Small intestine (tissue), 7 donors: ENCODE measurements at regions not wholly inside any gene's neighbourhood (a gene's known extent, or its start where the extent isn't known, plus 50 kb on each side); places are given as distances from the start of the nearest gene placed in this dataset.

Experiments used
- DNase-seq, 2 donors: peaks; one replicate each; pipeline versions ENCODE4 v3.0.0 to v3.0.0-alpha.2; 2013
- FAIRE-seq: peaks from 2 replicates; lab custom pipeline; 2012; peaks lifted over from hg19 to GRCh38; lab: Jason Lieb, UNC
- H3K27ac ChIP-seq, 3 donors: one replicate each; pipeline ENCODE4 v1.5.1; 2013; ENCODE audit warnings: low read length in 2 of 3, mild to moderate bottlenecking in 2 of 3, control low read depth in 1 of 3, inconsistent platforms in 1 of 3, low read depth in 1 of 3, moderate library complexity in 1 of 3
- H3K27me3 ChIP-seq, 3 donors: one replicate each; pipeline ENCODE4 v1.6.1; 2013; ENCODE audit warnings: low read length in 3 of 3, inconsistent platforms in 1 of 3; ENCODE audit not compliant: control insufficient read depth in 3 of 3, insufficient read depth in 3 of 3
- H3K36me3 ChIP-seq, 3 donors: one replicate each; pipeline ENCODE4 v1.6.1; 2013; ENCODE audit warnings: low read length in 3 of 3, inconsistent platforms in 1 of 3, low read depth in 1 of 3, mild to moderate bottlenecking in 1 of 3, moderate library complexity in 1 of 3; ENCODE audit not compliant: control insufficient read depth in 3 of 3, insufficient read depth in 2 of 3
- H3K4me1 ChIP-seq, 3 donors: one replicate each; pipeline ENCODE4 v1.6.1; 2013; ENCODE audit warnings: low read length in 2 of 3, inconsistent platforms in 1 of 3, low read depth in 1 of 3, mild to moderate bottlenecking in 1 of 3, moderate library complexity in 1 of 3; ENCODE audit not compliant: control insufficient read depth in 3 of 3, insufficient read depth in 2 of 3
- H3K4me3 ChIP-seq, 3 donors: one replicate each; pipeline ENCODE4 v1.5.1; 2013; ENCODE audit warnings: low read length in 3 of 3, control low read depth in 1 of 3, inconsistent platforms in 1 of 3, low read depth in 1 of 3, mild to moderate bottlenecking in 1 of 3, moderate library complexity in 1 of 3
- H3K9me3 ChIP-seq, 2 donors: one replicate each; pipeline ENCODE4 v1.6.1; 2013; ENCODE audit warnings: low read depth in 1 of 2, low read length in 1 of 2; ENCODE audit not compliant: control insufficient read depth in 2 of 2, insufficient read depth in 1 of 2
- WGBS, 3 donors: extraction: QIAGEN DNeasy Blood & Tissue Kit; methylation state at CpG; one replicate each; pipeline ENCODE4 v1.1.7; 2013; 5-methylcytosine and 5-hydroxymethylcytosine counted together
- donor health status: healthy with polysubstance abuse.
- donor health status: control.
- donor health status: control.
- donor health status: Bipolar disorder and iron deficiency.
- donor health status: healthy.

DNA sequence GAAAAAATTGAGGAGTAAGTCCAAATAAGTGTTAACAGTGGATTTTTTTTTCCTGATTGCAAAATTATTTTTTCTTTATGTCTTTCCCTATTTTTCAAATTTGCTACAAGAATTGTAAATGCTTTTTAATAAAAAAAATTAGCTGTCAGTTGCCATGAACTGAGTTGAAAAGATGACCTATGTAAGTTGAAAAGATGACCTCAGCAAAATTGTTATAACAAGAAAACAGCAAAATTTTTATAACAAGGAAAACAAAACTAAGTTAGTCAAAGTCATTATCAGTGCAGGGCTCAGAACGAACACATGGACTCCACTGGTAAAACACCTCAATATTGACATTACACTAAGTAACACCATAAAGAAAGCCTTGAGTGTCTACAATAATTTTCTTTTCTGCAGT lies 207.0 kb upstream of the HDDC2 start:
- WGBS, 3 donors, result 21 to 60% (median 23%) methylated on average over 1 of the region's 1 CpG
- H3K27me3 ChIP-seq, result no peaks in the 10 kb centered on the region
- FAIRE-seq, result no peak

DNA sequence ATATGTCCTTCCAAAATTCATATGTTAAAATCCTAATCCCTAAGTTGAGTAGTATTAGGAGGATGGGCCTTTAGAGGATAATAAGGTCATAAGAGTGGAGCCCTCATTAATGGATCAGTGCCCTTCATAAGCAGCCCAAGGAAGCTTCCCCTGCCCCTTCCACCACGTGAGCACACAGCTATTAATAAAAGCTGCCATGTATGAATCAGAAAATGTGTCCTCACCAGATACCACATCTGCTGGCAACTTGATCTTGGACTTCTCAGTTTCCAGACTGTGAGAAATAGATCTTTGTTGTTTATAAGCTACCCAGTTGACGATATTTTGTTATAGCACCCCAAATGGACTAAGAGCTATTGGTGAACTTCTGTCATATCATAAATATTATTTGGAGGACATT lies 207.7 kb upstream of the HDDC2 start:
- H3K9me3 ChIP-seq, result no peaks in the 10 kb centered on the region
- H3K27ac ChIP-seq, result no peak overlapping the region
- no peaks in the 10 kb centered on the region for H3K27me3 ChIP-seq
- DNase-seq (no peak), FAIRE-seq (no peak)
- no peaks in the 10 kb centered on the region for H3K4me1 ChIP-seq
- no peaks in the 10 kb centered on the region for H3K36me3 ChIP-seq
- 64 to 88% (median 72%) methylated on average over 2 of the region's 2 CpGs for WGBS, 3 donors
- H3K4me3 ChIP-seq, result no peak overlapping the region

More for the DNA sequence above, 207.0 kb upstream of the HDDC2 start:
- Histone ChIP-seq H3K4me3 (no peak overlapping the region), H3K27ac (no peak overlapping the region), H3K9me3 (no peaks in the 10 kb centered on the region), H3K4me1 (no peaks in the 10 kb centered on the region), H3K36me3 (no peaks in the 10 kb centered on the region)
- no peak for DNase-seq

GRCh38 chr6:125510405-125510804 lies 208.6 kb upstream of the HDDC2 start:
- DNase-seq (no peak), FAIRE-seq (no peak)
- Histone ChIP-seq H3K4me1 (no peaks in the 10 kb centered on the region), H3K9me3 (no peaks in the 10 kb centered on the region), H3K4me3 (no peak overlapping the region), H3K27me3 (no peaks in the 10 kb centered on the region), H3K36me3 (no peaks in the 10 kb centered on the region), H3K27ac (no peak overlapping the region)
- 74 to 81% (median 78%) methylated on average over 2 of the region's 2 CpGs for WGBS, 3 donors

DNA sequence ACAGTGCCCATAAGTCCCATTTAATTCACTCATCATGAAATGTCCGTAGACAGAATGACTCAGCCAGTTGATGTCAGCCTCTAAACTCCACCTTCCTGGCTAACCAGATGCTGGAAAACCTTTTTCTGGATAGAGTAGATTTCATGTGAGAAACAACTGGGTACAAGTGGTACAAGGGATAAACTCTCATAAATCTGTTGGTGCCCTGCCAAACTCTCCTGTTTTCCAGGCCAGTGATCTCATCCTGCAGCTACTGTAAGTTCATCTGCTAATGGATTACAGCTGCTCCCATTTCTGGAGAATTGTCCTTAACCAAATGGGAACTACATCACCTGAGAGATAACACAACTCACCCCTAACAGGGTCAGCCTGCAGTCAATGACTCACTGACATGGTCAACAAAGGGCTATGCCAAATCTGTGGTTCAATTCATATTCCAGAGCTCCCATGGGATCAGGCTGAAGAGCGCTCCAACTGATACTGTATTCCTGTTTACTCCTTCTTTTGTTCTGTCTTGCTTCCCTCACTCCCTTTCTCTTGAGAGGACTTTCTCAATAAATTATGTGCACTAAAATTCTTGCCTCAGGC lies 210.1 kb upstream of the HDDC2 start:
- WGBS, 3 donors, result 79 to 84% (median 84%) methylated on average over 2 of the region's 2 CpGs
- FAIRE-seq (no peak), DNase-seq (no peak)
- Histone ChIP-seq H3K4me3 (no peak overlapping the region), H3K4me1 (no peaks in the 10 kb centered on the region), H3K9me3 (no peaks in the 10 kb centered on the region), H3K27ac (no peak overlapping the region), H3K36me3 (no peaks in the 10 kb centered on the region), H3K27me3 (no peaks in the 10 kb centered on the region)

- no peak for FAIRE-seq
- no peaks in the 10 kb centered on the region for H3K36me3 ChIP-seq
- no peak overlapping the region for H3K4me3 ChIP-seq
- WGBS, 3 donors, result 72 to 84% (median 76%) methylated on average over 2 of the region's 2 CpGs
- H3K4me1 ChIP-seq, result no peaks in the 10 kb centered on the region
- no peak overlapping the region for H3K27ac ChIP-seq
- no peak for DNase-seq
- no peaks in the 10 kb centered on the region for H3K27me3 ChIP-seq
- no peaks in the 10 kb centered on the region for H3K9me3 ChIP-seq
Measured at GRCh38 chr6:125512621-125513020, 210.9 kb upstream of the HDDC2 start.

DNA sequence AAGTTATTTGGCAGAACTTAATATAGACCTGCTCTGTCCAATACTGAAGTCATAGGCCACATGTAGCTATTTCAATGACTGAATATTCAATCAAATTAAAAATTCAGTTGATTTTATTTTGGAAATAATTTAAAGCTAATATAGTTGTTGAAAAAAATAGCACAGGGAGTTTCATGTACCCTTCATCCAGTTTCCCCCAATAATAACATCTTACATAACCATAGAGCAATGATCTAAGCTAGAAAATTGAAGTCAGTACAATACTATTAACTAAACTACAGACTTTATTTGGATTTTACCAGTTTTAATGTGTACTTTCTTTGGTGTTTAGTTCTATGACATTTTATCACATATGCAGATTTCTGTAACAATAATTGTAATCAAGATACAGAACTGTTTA lies 212.2 kb upstream of the HDDC2 start:
- no peak for FAIRE-seq
- Histone ChIP-seq H3K36me3 (no peaks in the 10 kb centered on the region), H3K27me3 (no peaks in the 10 kb centered on the region), H3K9me3 (no peaks in the 10 kb centered on the region), H3K4me3 (no peak overlapping the region), H3K27ac (no peak overlapping the region), H3K4me1 (no peaks in the 10 kb centered on the region)
- no peak for DNase-seq

GRCh38 chr6:125516644-125517043 lies 214.9 kb upstream of the HDDC2 start:
- no peak overlapping the region for H3K4me3 ChIP-seq
- FAIRE-seq, result no peak
- 82 to 90% (median 89%) methylated on average over 3 of the region's 3 CpGs for WGBS, 3 donors
- no peaks in the 10 kb centered on the region for H3K27me3 ChIP-seq
- no peaks in the 10 kb centered on the region for H3K4me1 ChIP-seq
- H3K9me3 ChIP-seq, result no peaks in the 10 kb centered on the region
- no peaks in the 10 kb centered on the region for H3K36me3 ChIP-seq
- DNase-seq, result no peak
- no peak overlapping the region for H3K27ac ChIP-seq

DNA sequence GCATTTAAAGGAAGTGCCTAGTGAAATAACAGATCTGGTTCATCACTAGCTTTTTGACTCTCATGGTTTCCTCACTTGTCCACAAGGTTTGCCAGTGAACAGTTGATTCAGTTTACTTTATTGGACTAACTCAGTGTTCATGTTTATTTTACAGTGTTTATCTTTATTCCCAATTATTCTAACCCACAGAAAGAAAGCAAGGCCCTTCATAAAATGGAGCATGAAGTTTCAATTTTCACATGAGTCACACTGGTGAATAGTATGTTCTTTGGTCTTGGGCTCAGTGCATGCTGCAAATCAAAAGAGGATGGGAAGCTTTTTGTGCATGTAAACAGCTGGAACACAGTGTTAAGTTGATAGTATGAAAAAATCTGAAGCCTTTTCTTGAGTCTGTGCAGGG lies 217.6 kb upstream of the HDDC2 start:
- Histone ChIP-seq H3K27ac (no peak overlapping the region), H3K36me3 (no peaks in the 10 kb centered on the region), H3K9me3 (no peaks in the 10 kb centered on the region), H3K4me1 (no peaks in the 10 kb centered on the region), H3K27me3 (no peaks in the 10 kb centered on the region), H3K4me3 (no peak overlapping the region)
- DNase-seq (no peak), FAIRE-seq (no peak)

DNA sequence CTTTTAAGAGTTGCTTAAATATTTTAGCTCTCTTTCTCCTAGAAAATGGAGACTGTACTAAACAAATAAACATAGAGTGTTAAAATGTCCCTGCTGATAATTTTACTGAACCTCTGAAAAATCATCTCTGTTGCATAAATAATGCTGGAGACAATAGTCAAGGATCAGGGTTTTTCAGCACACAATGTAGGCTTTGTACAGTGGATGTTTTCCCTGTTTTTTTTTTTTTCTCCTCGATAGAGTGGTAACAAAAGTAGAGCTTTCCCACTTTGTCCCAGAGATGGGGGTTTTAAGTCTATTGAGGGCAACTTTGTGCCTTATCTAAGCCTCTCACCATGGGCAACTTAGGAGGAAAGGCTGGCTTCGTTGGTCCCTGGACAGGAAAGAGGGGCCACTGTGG lies 222.6 kb upstream of the HDDC2 start:
- DNase-seq, result no peak
- no peaks in the 10 kb centered on the region for H3K4me1 ChIP-seq
- 14 to 28% (median 26%) methylated on average over 2 of the region's 2 CpGs for WGBS, 3 donors
- no peak for FAIRE-seq
- H3K4me3 ChIP-seq, result no peak overlapping the region
- H3K27ac ChIP-seq, result no peak overlapping the region
- H3K27me3 ChIP-seq, result peaks cover 0 to 4% (median 0%) of the 10 kb centered on the region in 3 donors
- H3K36me3 ChIP-seq, result no peaks in the 10 kb centered on the region
- H3K9me3 ChIP-seq, result no peaks in the 10 kb centered on the region
